HL-60 (cell line): ENCODE measurements at regions not wholly inside any gene's neighbourhood (a gene's known extent, or its start where the extent isn't known, plus 50 kb on each side); places are given as distances from the start of the nearest gene placed in this dataset.

Experiments used
- DNase-seq, 2 experiments: peaks; one replicate each; pipeline ENCODE4 v3.0.0-alpha.2; 2010 to 2020; ENCODE audit warnings: low read depth in 1 of 2, low spot score in 1 of 2
- H3K27ac ChIP-seq: fragments of 250-450 bp; sonication (Bioruptor Pico); replicated peaks from 2 replicates; pipeline ENCODE4 v1.5.1; 2020; ENCODE audit warnings: mild to moderate bottlenecking, moderate library complexity
- H3K27me3 ChIP-seq: fragments of 250-450 bp; sonication (Bioruptor Pico); 2 replicates; pipeline ENCODE4 v1.5.1; 2021; ENCODE audit warnings: mild to moderate bottlenecking, moderate library complexity; ENCODE audit not compliant: insufficient read depth, poor library complexity, severe bottlenecking
- H3K4me3 ChIP-seq: replicated peaks from 2 replicates; pipeline ENCODE4 v1.5.1; 2011; ENCODE audit warnings: mild to moderate bottlenecking, control low read depth, low read length; ENCODE audit not compliant: insufficient read depth
- CTCF ChIP-seq: IDR thresholded peaks from one replicate; pipeline ENCODE4 v1.5.1; 2011; ENCODE audit warnings: low read length, control low read depth, inconsistent platforms; ENCODE audit not compliant: insufficient read depth
- GABPA ChIP-seq: IDR thresholded peaks from 2 replicates; pipeline ENCODE4 v1.6.1; 2012; ENCODE audit warnings: low read depth
- POLR2AphosphoS5 ChIP-seq: IDR thresholded peaks from 2 replicates; pipeline ENCODE4 v1.6.1; 2012; ENCODE audit warnings: low read depth
- REST ChIP-seq: IDR thresholded peaks from 2 replicates; pipeline ENCODE4 v1.6.1; 2012; ENCODE audit warnings: low read depth; ENCODE audit not compliant: insufficient replicate concordance
- SPI1 ChIP-seq: IDR thresholded peaks from 2 replicates; pipeline ENCODE4 v1.6.1; 2012; ENCODE audit warnings: low read depth, mild to moderate bottlenecking, borderline replicate concordance

- Histone ChIP-seq H3K4me3 (no peak overlapping the region), H3K27me3 (no peaks in the 10 kb centered on the region), H3K27ac (no peak overlapping the region)
- TF ChIP-seq SPI1 (no peak), GABPA (no peak), REST (no peak), POLR2AphosphoS5 (no peak), CTCF (no peak)
- DNase-seq = no peak
These were observed 330.9 kb downstream of the CXCL12 start for GRCh38 chr10:44054046-44054445.

- TF ChIP-seq SPI1 = no peak
- TF ChIP-seq REST = no peak
- no peak for TF ChIP-seq POLR2AphosphoS5
- TF ChIP-seq CTCF = no peak
- TF ChIP-seq GABPA = no peak
- no peak overlapping the region for H3K4me3 ChIP-seq
- H3K27ac ChIP-seq = no peak overlapping the region
- peaks cover 1% of the 10 kb centered on the region for H3K27me3 ChIP-seq
- no peak for DNase-seq
These were observed 331.5 kb downstream of the CXCL12 start for GRCh38 chr10:44053391-44053790.

- TF ChIP-seq POLR2AphosphoS5 = no peak
- TF ChIP-seq CTCF = no peak
- TF ChIP-seq REST = no peak
- no peak for TF ChIP-seq SPI1
- TF ChIP-seq GABPA = no peak
These were observed 333.1 kb downstream of the CXCL12 start for GRCh38 chr10:44051584-44052385.

More at GRCh38 chr10:44051584-44052385, 333.1 kb downstream of the CXCL12 start:
- Histone ChIP-seq H3K4me3 (no peak overlapping the region), H3K27me3 (peaks cover 6% of the 10 kb centered on the region), H3K27ac (no peak overlapping the region)
- DNase-seq = no peak
